ENCODE measurements at regions not wholly inside any gene's neighbourhood (a gene's known extent, or its start where the extent isn't known, plus 50 kb on each side); places are given as distances from the start of the nearest gene placed in this dataset.

- H3K4me1 ChIP-seq = no peaks in the 10 kb centered on the region
- no peaks in the 10 kb centered on the region for H3K27me3 ChIP-seq
- WGBS = 58% methylated on average over 6 of the region's 6 CpGs
- H3K9me3 ChIP-seq = no peaks in the 10 kb centered on the region
- H3K36me3 ChIP-seq = no peaks in the 10 kb centered on the region
- no peak for DNase-seq (ENCODE audit: extremely low spot score)
- H3K4me3 ChIP-seq = no peak overlapping the region
- no peak overlapping the region for H3K27ac ChIP-seq (replicated peaks in 1 of 4)
- TF ChIP-seq POLR2AphosphoS5 (IDR thresholded peaks at IDR 0.05) (no peak), POLR2A (IDR thresholded peaks at IDR 0.05; ENCODE audit: low read depth) (no peak), CTCF (IDR thresholded peaks at IDR 0.05) (no peak), EP300 (IDR thresholded peaks at IDR 0.05) (no peak)
- intact Hi-C loops (cut with DNase I) = no loop called here
Measured at GRCh38 chr9:2957656-2958200, 113.8 kb upstream of the PUM3 start.

- H3K4me3 ChIP-seq = no peak overlapping the region
- no peak overlapping the region for H3K27ac ChIP-seq (replicated peaks in 1 of 4)
- no peaks in the 10 kb centered on the region for H3K9me3 ChIP-seq
- TF ChIP-seq POLR2AphosphoS5 (IDR thresholded peaks at IDR 0.05) (no peak), POLR2A (IDR thresholded peaks at IDR 0.05; ENCODE audit: low read depth) (no peak), CTCF (IDR thresholded peaks at IDR 0.05) (no peak)
- intact Hi-C loops (cut with DNase I) = no loop called here
- no peaks in the 10 kb centered on the region for H3K4me1 ChIP-seq
- H3K27me3 ChIP-seq = no peaks in the 10 kb centered on the region
- DNase-seq (ENCODE audit: extremely low spot score) = no peak
- 54% methylated on average over 2 of the region's 2 CpGs for WGBS
- no peaks in the 10 kb centered on the region for H3K36me3 ChIP-seq
Measured at GRCh38 chr9:2955575-2955974, 111.7 kb upstream of the PUM3 start.

- Histone ChIP-seq H3K27ac (replicated peaks in 1 of 4) (no peak overlapping the region), H3K9me3 (no peaks in the 10 kb centered on the region), H3K27me3 (no peaks in the 10 kb centered on the region), H3K4me3 (no peak overlapping the region), H3K36me3 (no peaks in the 10 kb centered on the region), H3K4me1 (no peaks in the 10 kb centered on the region)
- intact Hi-C loops (cut with DNase I) = no loop called here
- DNase-seq (ENCODE audit: extremely low spot score) = peak; percentile 62
- TF ChIP-seq POLR2AphosphoS5 (IDR thresholded peaks at IDR 0.05) = no peak
- WGBS = 89% methylated on average over 1 of the region's 1 CpG
Measured at GRCh38 chr9:2939368-2939767, 95.5 kb upstream of the PUM3 start.

GRCh38 chr9:2936221-2936620 is 92.3 kb upstream of the PUM3 start:
- Histone ChIP-seq H3K4me1 (no peaks in the 10 kb centered on the region), H3K36me3 (no peaks in the 10 kb centered on the region), H3K27ac (replicated peaks in 1 of 4) (no peak overlapping the region), H3K27me3 (no peaks in the 10 kb centered on the region), H3K9me3 (no peaks in the 10 kb centered on the region), H3K4me3 (no peak overlapping the region)
- DNase-seq (ENCODE audit: extremely low spot score) = no peak
- no CpG with 5 or more reads among the region's 1 CpG for WGBS
- intact Hi-C loops (cut with DNase I) = no loop called here
- TF ChIP-seq POLR2AphosphoS5 (IDR thresholded peaks at IDR 0.05) = no peak
- TF ChIP-seq POLR2A (IDR thresholded peaks at IDR 0.05; ENCODE audit: low read depth) = no peak
- no peak for TF ChIP-seq CTCF (IDR thresholded peaks at IDR 0.05)
- TF ChIP-seq EP300 (IDR thresholded peaks at IDR 0.05) = no peak

GRCh38 chr9:2934883-2935282 is 91.0 kb upstream of the PUM3 start:
- Histone ChIP-seq H3K36me3 (no peaks in the 10 kb centered on the region), H3K27me3 (no peaks in the 10 kb centered on the region), H3K9me3 (no peaks in the 10 kb centered on the region), H3K27ac (replicated peaks in 1 of 4) (no peak overlapping the region), H3K4me3 (no peak overlapping the region), H3K4me1 (no peaks in the 10 kb centered on the region)
- 94% methylated on average over 6 of the region's 7 CpGs for WGBS
- intact Hi-C loops (cut with DNase I) = no loop called here
- TF ChIP-seq POLR2A (IDR thresholded peaks at IDR 0.05; ENCODE audit: low read depth) = no peak
- no peak for TF ChIP-seq EP300 (IDR thresholded peaks at IDR 0.05)
- no peak for TF ChIP-seq POLR2AphosphoS5 (IDR thresholded peaks at IDR 0.05)
- TF ChIP-seq CTCF (IDR thresholded peaks at IDR 0.05) = no peak
- DNase-seq (ENCODE audit: extremely low spot score) = no peak
